ENCODE measurements at regions not wholly inside any gene's neighbourhood (a gene's known extent, or its start where the extent isn't known, plus 50 kb on each side); places are given as distances from the start of the nearest gene placed in this dataset.

GRCh38 chr9:99750526-99750925 is 71.2 kb upstream of the NR4A3 start:
- no peak for DNase-seq (ENCODE audit: low read depth, low spot score)

GRCh38 chr9:99752417-99753109 is 69.1 kb upstream of the NR4A3 start:
- DNase-seq (ENCODE audit: low read depth, low spot score) = no peak

DNA sequence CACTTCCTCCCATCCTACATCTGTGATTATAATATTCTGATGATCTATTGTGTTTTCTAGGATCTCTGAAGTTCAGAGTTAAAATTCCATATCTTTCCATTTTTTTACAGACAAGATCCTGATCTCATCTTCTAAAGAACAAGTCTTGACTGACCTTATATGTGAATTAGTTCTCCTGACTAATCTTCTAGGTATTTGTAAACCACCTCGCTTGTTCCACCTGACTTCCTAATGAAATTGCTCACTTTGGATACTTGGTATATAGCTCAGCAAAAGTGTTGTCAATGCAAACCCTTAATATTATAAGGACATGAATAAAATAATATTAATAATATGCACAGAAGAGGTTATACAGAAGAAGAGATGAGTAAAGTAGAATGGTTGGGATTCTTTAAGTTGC is 68.2 kb upstream of the NR4A3 start:
- no peak for DNase-seq (ENCODE audit: low read depth, low spot score)

DNA sequence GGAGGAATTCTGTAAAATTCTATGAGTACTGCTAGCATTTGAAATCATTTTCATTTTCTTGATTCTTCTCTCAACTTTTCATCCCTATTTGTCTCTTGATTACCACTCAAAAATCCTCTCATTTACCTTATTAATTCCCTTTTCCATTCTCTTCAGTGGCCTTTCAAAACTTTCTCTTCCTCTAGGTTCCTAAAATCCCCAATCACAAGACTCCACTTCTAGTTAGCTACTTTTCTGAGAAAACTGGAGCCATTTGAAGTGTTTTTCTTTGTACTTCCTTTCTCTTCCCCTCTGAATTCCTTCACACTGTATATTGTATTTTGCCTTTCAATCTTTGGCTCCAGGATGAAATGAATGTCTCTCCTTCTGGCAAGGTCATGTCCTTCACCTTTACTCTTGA is 61.3 kb upstream of the NR4A3 start:
- no peak for DNase-seq (ENCODE audit: low read depth, low spot score)

GRCh38 chr9:99762470-99762869 is 59.2 kb upstream of the NR4A3 start:
- no peak for DNase-seq (ENCODE audit: low read depth, low spot score)

Measured in iPS DF 19.7 (cell line).